GM10248 (cell line): ENCODE measurements at regions not wholly inside any gene's neighbourhood (a gene's known extent, or its start where the extent isn't known, plus 50 kb on each side); places are given as distances from the start of the nearest gene placed in this dataset.
"Not testable (repeated sequence)": the region's sequence is repeated elsewhere in the genome, so short reads cannot be mapped to it uniquely, and the experiment has no call there.

ENCODE experiments used
- CTCF ChIA-PET: fragments of 300-600 bp; sonication (Branson Sonifier 250); formaldehyde crosslinking; extraction: SDS; loops from one replicate; lab custom pipeline; 2021; ENCODE audit warnings: antibody characterized with exemption; lab: Yijun Ruan, JAX
- POLR2A ChIA-PET: fragments of 350-650 bp; sonication (Branson Sonifier 250); formaldehyde crosslinking; extraction: SDS; loops from one replicate; lab custom pipeline; 2020; ENCODE audit warnings: antibody characterized with exemption; lab: Yijun Ruan, JAX
- DNase-seq: peaks from one replicate; pipeline ENCODE4 v3.0.0; 2012; ENCODE audit errors: extremely low spot score
- TF ChIP-seq, protein P1 (sequence below): IDR thresholded peaks from 2 replicates; pipeline ENCODE4 v1.5.1; 2012; ENCODE audit warnings: mild to moderate bottlenecking, low read depth; ENCODE audit errors: extremely low read depth, missing control alignments, control extremely low read depth

DNA sequence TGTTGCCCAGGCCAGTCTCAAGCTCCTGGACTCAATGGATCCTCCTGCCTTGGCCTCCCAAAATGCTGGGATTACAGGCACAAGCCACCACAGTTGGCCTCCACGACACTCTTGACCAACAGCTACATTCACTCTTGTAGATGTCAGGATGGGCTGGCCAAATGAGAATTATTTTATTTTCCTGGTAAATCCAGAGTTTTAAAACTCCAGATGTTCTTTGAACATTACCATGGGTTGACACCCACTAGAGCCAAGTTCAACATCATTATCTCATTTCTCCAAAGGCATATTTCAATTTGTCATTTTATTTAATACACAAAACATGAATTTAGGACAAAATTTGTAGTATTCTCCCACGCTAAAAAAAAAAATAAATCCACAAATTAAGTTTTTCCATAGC lies 56.5 kb upstream of the FOXN3 start:
- TF ChIP-seq, protein P1, sequence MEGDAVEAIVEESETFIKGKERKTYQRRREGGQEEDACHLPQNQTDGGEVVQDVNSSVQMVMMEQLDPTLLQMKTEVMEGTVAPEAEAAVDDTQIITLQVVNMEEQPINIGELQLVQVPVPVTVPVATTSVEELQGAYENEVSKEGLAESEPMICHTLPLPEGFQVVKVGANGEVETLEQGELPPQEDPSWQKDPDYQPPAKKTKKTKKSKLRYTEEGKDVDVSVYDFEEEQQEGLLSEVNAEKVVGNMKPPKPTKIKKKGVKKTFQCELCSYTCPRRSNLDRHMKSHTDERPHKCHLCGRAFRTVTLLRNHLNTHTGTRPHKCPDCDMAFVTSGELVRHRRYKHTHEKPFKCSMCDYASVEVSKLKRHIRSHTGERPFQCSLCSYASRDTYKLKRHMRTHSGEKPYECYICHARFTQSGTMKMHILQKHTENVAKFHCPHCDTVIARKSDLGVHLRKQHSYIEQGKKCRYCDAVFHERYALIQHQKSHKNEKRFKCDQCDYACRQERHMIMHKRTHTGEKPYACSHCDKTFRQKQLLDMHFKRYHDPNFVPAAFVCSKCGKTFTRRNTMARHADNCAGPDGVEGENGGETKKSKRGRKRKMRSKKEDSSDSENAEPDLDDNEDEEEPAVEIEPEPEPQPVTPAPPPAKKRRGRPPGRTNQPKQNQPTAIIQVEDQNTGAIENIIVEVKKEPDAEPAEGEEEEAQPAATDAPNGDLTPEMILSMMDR: no peak
- DNase-seq: no peak
- POLR2A ChIA-PET: no interaction called here
- CTCF ChIA-PET: interaction anchor here (1.3 kb wide), 2 partner anchors 9 to 249 kb away, joined by 3 read pairs; no protein-coding TSS in a partner anchor

DNA sequence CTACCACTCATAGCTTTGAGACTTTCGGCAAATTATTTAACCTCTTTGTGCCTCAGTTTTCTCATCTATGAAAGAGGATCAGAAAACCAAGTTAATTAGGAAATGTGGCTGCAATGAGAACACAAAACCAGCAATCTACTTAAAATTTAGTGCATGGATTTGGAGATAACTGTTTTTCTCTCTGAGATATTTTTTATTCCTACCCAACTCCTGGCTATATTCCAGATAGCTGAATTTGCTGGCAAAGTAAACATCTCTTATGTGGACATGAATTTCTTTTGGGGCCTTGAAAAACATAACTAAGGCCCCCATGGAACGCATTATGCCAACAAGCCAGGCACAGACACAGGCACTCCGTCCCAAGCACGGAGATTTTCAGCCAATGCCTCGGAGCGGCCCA lies 53.4 kb upstream of the FOXN3 start:
- no peak for DNase-seq
- ChIA-PET POLR2A (no interaction called here), CTCF (interaction anchor here (0.8 to 1.3 kb wide), 4 partner anchors 9 to 21 kb away, joined by 3 to 4 read pairs (median 4); no protein-coding TSS in a partner anchor)
- TF ChIP-seq, protein P1: no peak

DNA sequence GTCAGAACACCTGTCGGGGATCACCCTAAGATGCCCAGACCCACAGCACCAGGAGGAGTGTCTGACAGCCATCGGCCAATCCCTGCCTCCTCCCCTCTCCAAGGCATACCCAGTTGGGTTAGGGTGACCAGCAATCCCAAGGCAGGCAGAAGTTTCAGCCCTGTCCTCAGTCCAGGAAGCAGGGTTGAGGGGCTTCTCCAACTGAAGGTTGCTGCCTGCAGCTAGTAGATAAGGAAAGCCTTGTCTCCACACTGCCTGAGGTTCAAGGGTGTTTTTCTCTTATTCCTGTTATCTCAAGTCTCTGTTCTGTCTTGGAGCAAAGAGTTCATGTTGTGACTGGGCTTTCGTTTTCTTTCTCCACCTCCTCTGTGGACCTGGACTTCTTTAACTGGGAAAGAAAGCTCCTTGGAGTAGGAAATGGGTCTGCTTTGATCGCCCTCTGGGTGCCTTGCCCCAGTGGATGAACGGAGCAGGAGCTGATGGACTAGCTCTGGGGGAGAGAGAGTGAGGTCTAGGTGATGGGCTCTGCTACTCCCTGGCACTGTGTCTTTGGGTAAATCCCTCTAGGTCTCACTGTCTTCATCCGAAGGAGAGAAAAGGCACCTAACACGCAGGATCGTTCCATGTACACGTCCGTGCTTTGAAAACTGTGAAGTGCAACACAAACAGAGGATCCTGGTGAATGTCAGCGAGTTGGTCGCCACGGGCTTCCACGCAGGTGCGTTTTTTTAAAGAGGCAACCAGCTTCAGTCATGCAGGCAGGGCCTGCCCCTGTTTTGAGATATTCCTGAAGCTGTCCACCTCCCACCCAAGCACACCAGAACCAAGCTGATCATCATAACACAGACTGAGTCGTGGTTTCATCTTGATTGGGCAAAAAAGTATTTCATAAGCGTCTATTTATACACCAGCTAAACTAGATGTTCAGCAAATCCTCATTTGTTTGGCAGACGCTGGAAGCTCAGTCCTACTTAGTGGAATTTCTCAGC lies 52.5 kb upstream of the FOXN3 start:
- CTCF ChIA-PET: interaction anchor here (0.8 to 1.3 kb wide), 3 partner anchors 10 to 14 kb away, joined by 3 to 4 read pairs (median 4); no protein-coding TSS in a partner anchor
- POLR2A ChIA-PET: no interaction called here
- no peak for DNase-seq
- TF ChIP-seq, protein P1: no peak

DNA sequence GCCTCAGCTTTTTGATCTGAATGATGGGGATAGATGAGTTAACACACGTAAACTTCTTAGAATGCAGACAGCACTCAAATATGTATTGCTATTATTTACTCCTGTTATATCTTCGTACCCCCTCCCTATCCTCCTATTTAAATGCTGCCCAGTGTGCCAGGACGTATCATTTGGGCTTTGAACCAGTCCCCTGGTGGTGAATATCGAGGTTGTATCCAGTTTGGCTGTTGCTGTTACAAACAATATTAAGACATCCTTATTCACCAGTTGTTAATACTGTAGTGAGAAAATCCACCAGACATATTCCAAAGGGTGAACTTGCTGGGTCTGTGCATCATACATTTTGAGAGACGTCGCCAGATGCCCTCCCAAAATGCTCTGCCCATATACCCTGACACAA lies 51.5 kb upstream of the FOXN3 start:
- DNase-seq: no peak
- ChIA-PET POLR2A (no interaction called here), CTCF (no interaction called here)
- TF ChIP-seq, protein P1: no peak

DNA sequence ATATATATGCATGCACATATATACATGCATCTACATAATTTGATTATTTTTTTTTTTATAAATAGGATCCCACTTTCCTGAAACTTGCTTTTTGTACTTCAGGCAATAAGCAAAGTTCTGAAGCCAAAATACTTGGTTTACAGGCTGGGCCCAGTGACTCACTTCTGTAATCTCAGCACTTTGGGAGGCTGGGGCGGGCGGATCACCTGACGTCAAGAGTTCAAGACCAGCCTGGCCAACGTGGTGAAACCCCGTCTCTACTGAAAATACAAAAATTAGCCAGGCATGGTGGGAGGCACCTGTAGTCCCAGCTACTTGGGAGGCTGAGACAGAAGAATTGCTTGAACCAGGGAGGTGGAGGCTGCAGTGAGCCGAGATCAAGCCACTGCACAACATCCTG lies 51.0 kb upstream of the FOXN3 start:
- DNase-seq, POLR2A ChIA-PET: not testable (repeated sequence)
- CTCF ChIA-PET: interaction anchor here (1.1 kb wide), 1 partner anchor 303 kb away, joined by 3 read pairs; no protein-coding TSS in a partner anchor

DNA sequence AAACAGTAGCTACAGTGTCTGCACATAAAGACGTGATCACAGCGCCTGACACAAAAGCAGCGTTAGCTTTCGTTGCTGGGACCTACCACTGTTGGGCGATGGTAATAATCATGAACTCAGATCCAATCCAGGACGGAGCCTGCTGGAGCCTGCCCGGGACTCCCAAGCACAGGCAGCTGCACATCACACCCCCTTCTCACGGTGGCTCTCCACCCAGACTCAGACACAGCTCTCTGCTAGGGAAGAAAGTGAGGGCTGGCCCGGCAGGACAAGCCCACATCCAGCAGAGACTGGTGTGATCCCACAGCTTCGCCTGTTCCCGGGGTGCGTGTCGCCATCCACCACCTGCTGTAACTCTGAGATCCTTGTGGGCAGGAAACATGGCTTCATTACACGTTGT lies 49.9 kb upstream of the FOXN3 start:
- POLR2A ChIA-PET: no interaction called here
- TF ChIP-seq, protein P1: no peak
- DNase-seq: no peak
- CTCF ChIA-PET: interaction anchor here (1.0 to 1.7 kb wide), 4 partner anchors 12 to 302 kb away, joined by 3 to 4 read pairs (median 4); no protein-coding TSS in a partner anchor
